ENCODE measurements at regions not wholly inside any gene's neighbourhood (a gene's known extent, or its start where the extent isn't known, plus 50 kb on each side); places are given as distances from the start of the nearest gene placed in this dataset.
"Not testable (repeated sequence)": the region's sequence is repeated elsewhere in the genome, so short reads cannot be mapped to it uniquely, and the experiment has no call there.

- TF ChIP-seq CTCF (IDR thresholded peaks at IDR 0.05; ENCODE audit: insufficient read depth, low read depth, low read length, missing control alignments): no peak
- no peak overlapping the region for H3K4me3 ChIP-seq (ENCODE audit: low read depth, low read length)
- DNase-seq (ENCODE audit: low read depth): no peak
Observed at GRCh38 chr9:108258640-108259039, 597.1 kb downstream of the ACTL7B start.

- H3K4me3 ChIP-seq (ENCODE audit: low read depth, low read length): no peak overlapping the region
- DNase-seq (ENCODE audit: low read depth): no peak
- no peak for TF ChIP-seq CTCF (IDR thresholded peaks at IDR 0.05; ENCODE audit: insufficient read depth, low read depth, low read length, missing control alignments)
Observed at GRCh38 chr9:108257382-108257781, 598.4 kb downstream of the ACTL7B start.

GRCh38 chr9:108254236-108254635 is 601.5 kb downstream of the ACTL7B start:
- DNase-seq (ENCODE audit: low read depth): no peak
- no peak for TF ChIP-seq CTCF (IDR thresholded peaks at IDR 0.05; ENCODE audit: insufficient read depth, low read depth, low read length, missing control alignments)
- H3K4me3 ChIP-seq (ENCODE audit: low read depth, low read length): no peak overlapping the region

- DNase-seq (ENCODE audit: low read depth); H3K4me3 ChIP-seq (ENCODE audit: low read depth, low read length): not testable (repeated sequence)
Observed at GRCh38 chr9:108247391-108247790, 608.4 kb downstream of the ACTL7B start.

GRCh38 chr9:108245901-108246300 is 609.9 kb downstream of the ACTL7B start:
- H3K4me3 ChIP-seq (ENCODE audit: low read depth, low read length): no peak overlapping the region
- TF ChIP-seq CTCF (IDR thresholded peaks at IDR 0.05; ENCODE audit: insufficient read depth, low read depth, low read length, missing control alignments): no peak
- no peak for DNase-seq (ENCODE audit: low read depth)

GRCh38 chr9:108245331-108245730 is 610.5 kb downstream of the ACTL7B start:
- H3K4me3 ChIP-seq (ENCODE audit: low read depth, low read length): no peak overlapping the region
- no peak for DNase-seq (ENCODE audit: low read depth)
- no peak for TF ChIP-seq CTCF (IDR thresholded peaks at IDR 0.05; ENCODE audit: insufficient read depth, low read depth, low read length, missing control alignments)

- no peak overlapping the region for H3K4me3 ChIP-seq (ENCODE audit: low read depth, low read length)
- DNase-seq (ENCODE audit: low read depth): no peak
- TF ChIP-seq CTCF (IDR thresholded peaks at IDR 0.05; ENCODE audit: insufficient read depth, low read depth, low read length, missing control alignments): no peak
Observed at GRCh38 chr9:108244686-108245085, 611.1 kb downstream of the ACTL7B start.
